ENCODE measurements at regions not wholly inside any gene's neighbourhood (a gene's known extent, or its start where the extent isn't known, plus 50 kb on each side); places are given as distances from the start of the nearest gene placed in this dataset.

- TF ChIP-seq CTCF (IDR thresholded peaks at IDR 0.05) (no peak), POLR2A (IDR thresholded peaks at IDR 0.05) (no peak), POLR2AphosphoS5 (IDR thresholded peaks at IDR 0.05; ENCODE audit: insufficient read depth in 1 of 2, low read depth in 1 of 2) (no peak)
Measured at GRCh38 chr21:28509031-28509430, 483.6 kb downstream of the LTN1 start.

Measured in vagina (tissue), 2 donors.